GM21367 (cell line): ENCODE measurements at regions not wholly inside any gene's neighbourhood (a gene's known extent, or its start where the extent isn't known, plus 50 kb on each side); places are given as distances from the start of the nearest gene placed in this dataset.
"Not testable (repeated sequence)": the region's sequence is repeated elsewhere in the genome, so short reads cannot be mapped to it uniquely, and the experiment has no call there.

Experiments used
- ATAC-seq: cut with Tn5 transposase; IDR thresholded peaks from one replicate; pipeline ENCODE4 v1.9.1; 2021; ENCODE audit not compliant: unreplicated experiment

- ATAC-seq, result not testable (repeated sequence)
These were observed 83.6 kb upstream of the CALCR start for GRCh38 chr7:93658163-93658562.

- no peak for ATAC-seq
These were observed 77.2 kb upstream of the CALCR start for GRCh38 chr7:93651603-93652159.

- ATAC-seq, result no peak
These were observed 72.0 kb upstream of the CALCR start for GRCh38 chr7:93646538-93646937.

GRCh38 chr7:93636276-93636675 lies 61.8 kb upstream of the CALCR start:
- no peak for ATAC-seq

GRCh38 chr7:93632371-93632770 lies 57.8 kb upstream of the CALCR start:
- ATAC-seq, result no peak

- ATAC-seq, result no peak
These were observed 54.8 kb upstream of the CALCR start for GRCh38 chr7:93629291-93629801.

- ATAC-seq, result no peak
These were observed 52.3 kb upstream of the CALCR start for GRCh38 chr7:93626869-93627268.
